Calu3 (cell line): ENCODE measurements at regions not wholly inside any gene's neighbourhood (a gene's known extent, or its start where the extent isn't known, plus 50 kb on each side); places are given as distances from the start of the nearest gene placed in this dataset.

ENCODE experiments used
- BruUV-seq: library from RNA; stranded (reverse); fragments of 400-500 nt; replicated peaks from 2 replicates; lab custom pipeline; 2021; lab: Mats Ljungman, UMichigan
- CTCF ChIA-PET: fragments of 300-600 bp; sonication (Branson Sonifier 250); formaldehyde crosslinking; loops from one replicate; lab custom pipeline; 2022; ENCODE audit warnings: antibody characterized with exemption; lab: Charles Lee
- DNase-seq: peaks from one replicate; pipeline ENCODE4 v3.0.0; 2022
- H3K27ac Mint-ChIP-seq: one replicate; pipeline ENCODE4 v1.8.0; 2022; ENCODE audit warnings: mixed read lengths; ENCODE audit not compliant: unreplicated experiment
- H3K27me3 Mint-ChIP-seq: one replicate; pipeline ENCODE4 v1.8.0; 2022; ENCODE audit warnings: mixed read lengths; ENCODE audit not compliant: unreplicated experiment
- H3K36me3 Mint-ChIP-seq: one replicate; pipeline ENCODE4 v1.8.0; 2022; ENCODE audit warnings: mild to moderate bottlenecking, moderate library complexity, mixed read lengths; ENCODE audit not compliant: insufficient read depth, unreplicated experiment
- H3K4me1 Mint-ChIP-seq: one replicate; pipeline ENCODE4 v1.8.0; 2022; ENCODE audit warnings: mild to moderate bottlenecking, low read depth, mixed read lengths; ENCODE audit not compliant: unreplicated experiment
- H3K4me3 Mint-ChIP-seq: one replicate; pipeline ENCODE4 v1.8.0; 2022; ENCODE audit warnings: mild to moderate bottlenecking, low read depth, moderate library complexity, mixed read lengths; ENCODE audit not compliant: unreplicated experiment
- H3K9me3 Mint-ChIP-seq: one replicate; pipeline ENCODE4 v1.8.0; 2022; ENCODE audit warnings: low read depth, mixed read lengths; ENCODE audit not compliant: unreplicated experiment
- CTCF ChIP-seq: fragments of 200-600 bp; IDR thresholded peaks from one replicate; pipeline ENCODE4 v1.8.0; 2022; ENCODE audit warnings: antibody characterized with exemption; ENCODE audit not compliant: unreplicated experiment
- intact Hi-C: fragments of 100-400 bp; cut with micrococcal nuclease; formaldehyde crosslinking; loops from one replicate; pipeline ENCODE4 v1.10.0; 2022; ENCODE audit not compliant: unreplicated experiment

GRCh38 chr3:72217570-72217969 lies 432.6 kb upstream of the PROK2 start:
- no peak overlapping the region for H3K4me3 Mint-ChIP-seq
- TF ChIP-seq CTCF, result no peak
- no peaks in the 10 kb centered on the region for H3K9me3 Mint-ChIP-seq
- no peak for DNase-seq
- H3K27me3 Mint-ChIP-seq, result no peaks in the 10 kb centered on the region
- no peaks in the 10 kb centered on the region for H3K36me3 Mint-ChIP-seq
- no peaks in the 10 kb centered on the region for H3K4me1 Mint-ChIP-seq
- CTCF ChIA-PET, result no interaction called here
- no peak overlapping the region for H3K27ac Mint-ChIP-seq
- BruUV-seq, result no TSS peak
- intact Hi-C loops, result no loop called here

DNA sequence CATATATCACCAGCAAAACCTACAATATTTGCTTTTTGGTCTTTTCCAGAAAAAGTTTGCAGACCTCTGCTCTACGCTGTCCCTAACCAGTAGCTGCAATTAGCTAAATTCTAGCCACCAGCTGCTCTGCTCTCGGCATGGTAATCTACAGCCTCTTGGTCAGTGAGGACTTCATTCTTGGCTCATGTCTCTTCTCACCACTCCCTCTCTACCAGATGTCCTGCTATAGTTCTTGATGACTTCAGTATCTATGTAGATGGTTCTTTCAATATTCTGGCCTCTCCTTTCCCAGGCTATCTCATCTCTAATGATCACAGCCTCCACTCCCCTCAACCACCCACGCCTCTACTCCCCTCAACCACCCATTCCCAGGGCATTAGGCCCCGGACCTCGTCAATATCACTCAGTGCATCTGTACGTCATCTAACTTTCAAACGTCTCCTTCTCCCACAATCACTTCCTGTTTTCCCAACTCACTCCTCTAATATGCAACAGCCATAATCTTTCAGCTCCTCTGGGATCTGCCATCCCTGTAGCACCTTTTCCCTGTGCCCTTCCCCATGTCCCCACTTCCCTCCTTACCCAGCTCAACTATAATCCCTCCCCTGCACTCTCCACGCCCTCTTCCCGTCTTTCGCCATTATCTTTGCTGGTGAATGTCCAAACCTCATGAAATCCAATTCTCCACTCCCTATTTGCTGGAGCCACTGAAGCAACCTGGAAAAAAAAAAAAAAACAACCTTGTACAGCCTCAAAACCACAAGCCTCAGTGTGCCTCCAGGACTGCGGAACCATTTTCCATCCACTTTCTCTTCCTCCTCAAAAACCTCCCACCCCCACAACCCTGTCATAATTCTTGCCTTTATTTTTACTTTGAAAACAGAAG lies 429.4 kb upstream of the PROK2 start:
- H3K4me3 Mint-ChIP-seq, result no peak overlapping the region
- H3K27ac Mint-ChIP-seq, result no peak overlapping the region
- no peak for TF ChIP-seq CTCF
- H3K36me3 Mint-ChIP-seq, result no peaks in the 10 kb centered on the region
- CTCF ChIA-PET, result no interaction called here
- H3K27me3 Mint-ChIP-seq, result peaks cover 24% of the 10 kb centered on the region
- DNase-seq, result no peak
- no peaks in the 10 kb centered on the region for H3K9me3 Mint-ChIP-seq
- intact Hi-C loops, result no loop called here
- H3K4me1 Mint-ChIP-seq, result no peaks in the 10 kb centered on the region
- BruUV-seq, result no TSS peak

- no peak overlapping the region for H3K4me3 Mint-ChIP-seq
- CTCF ChIA-PET, result no interaction called here
- H3K4me1 Mint-ChIP-seq, result no peaks in the 10 kb centered on the region
- H3K27me3 Mint-ChIP-seq, result peaks cover 32% of the 10 kb centered on the region
- no peak for DNase-seq
- H3K27ac Mint-ChIP-seq, result no peak overlapping the region
- H3K36me3 Mint-ChIP-seq, result no peaks in the 10 kb centered on the region
- TF ChIP-seq CTCF, result no peak
- H3K9me3 Mint-ChIP-seq, result no peaks in the 10 kb centered on the region
- no TSS peak for BruUV-seq
- intact Hi-C loops, result no loop called here
Measured at GRCh38 chr3:72213296-72214065, 428.5 kb upstream of the PROK2 start.

GRCh38 chr3:72212396-72212795 lies 427.4 kb upstream of the PROK2 start:
- Mint-ChIP-seq H3K4me3 (no peak overlapping the region), H3K27me3 (peaks cover 38% of the 10 kb centered on the region), H3K4me1 (no peaks in the 10 kb centered on the region), H3K27ac (no peak overlapping the region), H3K36me3 (no peaks in the 10 kb centered on the region), H3K9me3 (no peaks in the 10 kb centered on the region)
- CTCF ChIA-PET, result no interaction called here
- intact Hi-C loops, result no loop called here
- no peak for DNase-seq
- BruUV-seq, result no TSS peak
- no peak for TF ChIP-seq CTCF
